ENCODE measurements at regions not wholly inside any gene's neighbourhood (a gene's known extent, or its start where the extent isn't known, plus 50 kb on each side); places are given as distances from the start of the nearest gene placed in this dataset.
A peak's percentile ranks its signal among the peaks of the same experiment; 100 is the strongest.

DNA sequence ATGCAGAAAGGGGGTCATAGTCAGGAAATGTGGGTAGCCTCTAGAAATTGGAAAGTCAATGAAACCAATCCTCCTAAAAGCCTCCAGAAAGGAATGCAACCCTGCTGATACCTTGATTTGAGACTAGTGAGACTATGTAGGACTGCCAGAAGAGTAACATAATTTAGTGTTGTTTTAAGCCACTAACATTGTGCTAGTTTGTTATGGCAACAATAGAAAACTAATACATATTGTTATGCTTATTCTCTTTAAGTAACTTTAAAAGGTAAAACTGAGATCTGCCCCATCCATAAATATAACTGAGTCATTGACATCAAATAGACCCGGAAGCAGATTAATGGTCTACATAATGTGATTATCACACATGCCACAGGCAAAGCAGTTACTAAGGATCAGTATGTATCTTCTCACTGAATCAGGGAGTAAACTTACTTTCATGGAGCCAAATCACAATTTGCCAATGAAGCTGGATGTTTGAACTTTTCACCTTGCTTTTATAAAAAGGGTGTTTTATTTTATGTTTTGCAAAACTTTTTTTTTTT lies 146.4 kb upstream of the TMEM106B start:
- no peak for DNase-seq (ENCODE audit: low read depth)
- TF ChIP-seq CTCF (conservative IDR thresholded peaks at IDR 0.05; ENCODE audit: low read depth, low read length): no peak
- H3K4me3 ChIP-seq (ENCODE audit: low read depth, low read length): no peak overlapping the region

GRCh38 chr7:12066004-12066403 lies 145.1 kb upstream of the TMEM106B start:
- TF ChIP-seq CTCF (conservative IDR thresholded peaks at IDR 0.05; ENCODE audit: low read depth, low read length): no peak
- DNase-seq (ENCODE audit: low read depth): peak; percentile 62
- H3K4me3 ChIP-seq (ENCODE audit: low read depth, low read length): no peak overlapping the region

DNA sequence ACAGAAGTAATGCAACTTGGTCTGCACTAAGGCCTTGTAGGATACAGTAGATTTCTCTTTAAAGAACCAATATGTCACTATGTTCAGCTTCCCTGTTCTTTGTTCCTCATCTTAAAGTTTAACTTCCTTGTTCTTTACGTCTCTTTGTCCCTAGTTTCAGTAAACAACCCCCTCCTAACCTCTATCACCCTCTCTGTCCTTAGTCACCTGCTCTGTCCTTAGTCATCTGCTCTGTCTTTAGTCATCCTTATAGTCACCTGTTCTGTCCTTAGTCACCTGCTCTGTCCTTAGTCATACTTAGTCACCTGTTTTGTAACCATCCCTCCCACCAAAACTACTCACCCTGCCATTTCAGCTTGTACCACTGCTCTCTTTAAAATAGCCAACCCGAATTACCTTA lies 144.6 kb upstream of the TMEM106B start:
- no peak overlapping the region for H3K4me3 ChIP-seq (ENCODE audit: low read depth, low read length)
- TF ChIP-seq CTCF (conservative IDR thresholded peaks at IDR 0.05; ENCODE audit: low read depth, low read length): no peak
- peak; percentile 80 for DNase-seq (ENCODE audit: low read depth)

GRCh38 chr7:12067156-12067831 lies 143.8 kb upstream of the TMEM106B start:
- TF ChIP-seq CTCF (conservative IDR thresholded peaks at IDR 0.05; ENCODE audit: low read depth, low read length): peak; percentile 93
- peak; percentile 49 for DNase-seq (ENCODE audit: low read depth)
- no peak overlapping the region for H3K4me3 ChIP-seq (ENCODE audit: low read depth, low read length)

GRCh38 chr7:12069757-12070156 lies 141.3 kb upstream of the TMEM106B start:
- H3K4me3 ChIP-seq (ENCODE audit: low read depth, low read length): no peak overlapping the region
- TF ChIP-seq CTCF (conservative IDR thresholded peaks at IDR 0.05; ENCODE audit: low read depth, low read length): no peak
- DNase-seq (ENCODE audit: low read depth): no peak

- TF ChIP-seq CTCF (conservative IDR thresholded peaks at IDR 0.05; ENCODE audit: low read depth, low read length): no peak
- H3K4me3 ChIP-seq (ENCODE audit: low read depth, low read length): no peak overlapping the region
- no peak for DNase-seq (ENCODE audit: low read depth)
Measured at GRCh38 chr7:12074889-12075288, 136.2 kb upstream of the TMEM106B start.

DNA sequence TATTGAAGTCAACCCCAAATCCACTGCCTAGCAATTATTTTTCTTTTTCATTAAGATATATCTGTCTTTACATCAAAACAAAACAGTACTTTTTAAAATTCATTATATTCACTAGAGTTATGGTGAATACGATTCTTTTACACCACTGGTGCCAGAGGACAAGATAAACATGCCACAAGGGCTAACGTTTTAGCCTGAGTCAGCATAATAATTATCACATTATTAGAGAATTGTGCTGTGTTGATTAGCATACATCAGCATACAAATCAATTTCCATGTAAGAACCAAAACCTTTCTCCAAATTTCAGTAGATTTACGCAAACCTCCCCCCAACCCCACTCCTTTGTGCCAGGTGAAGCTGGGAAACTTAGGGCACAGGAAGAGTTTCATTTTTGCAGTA lies 131.1 kb upstream of the TMEM106B start:
- H3K4me3 ChIP-seq (ENCODE audit: low read depth, low read length): no peak overlapping the region
- no peak for TF ChIP-seq CTCF (conservative IDR thresholded peaks at IDR 0.05; ENCODE audit: low read depth, low read length)
- DNase-seq (ENCODE audit: low read depth): no peak

Measured in epithelial cell of proximal tubule (primary cell).